Ascending aorta (tissue), 2 donors: ENCODE measurements at regions not wholly inside any gene's neighbourhood (a gene's known extent, or its start where the extent isn't known, plus 50 kb on each side); places are given as distances from the start of the nearest gene placed in this dataset.
"Not testable (repeated sequence)": the region's sequence is repeated elsewhere in the genome, so short reads cannot be mapped to it uniquely, and the experiment has no call there.

Experiments used
- DNase-seq, 2 donors: peaks; one replicate each; pipeline ENCODE4 v3.0.0-alpha.2; 2019; ENCODE audit warnings: low spot score in 2 of 2
- H3K27ac ChIP-seq, 2 donors: fragments of 200-600 bp; sonication (generic); one replicate each; pipeline ENCODE4 v1.5.1; 2016 to 2017; ENCODE audit warnings: mild to moderate bottlenecking in 1 of 2
- H3K27me3 ChIP-seq: fragments of 200-600 bp; sonication (generic); one replicate; pipeline ENCODE4 v1.5.1; 2017
- H3K36me3 ChIP-seq, 2 donors: fragments of 200-600 bp; sonication (generic); one replicate each; pipeline ENCODE4 v1.5.1; 2016
- H3K4me1 ChIP-seq, 2 donors: fragments of 200-600 bp; sonication (generic); one replicate each; pipeline ENCODE4 v1.5.1; 2016 to 2017; ENCODE audit warnings: mild to moderate bottlenecking in 1 of 2
- H3K4me3 ChIP-seq, 2 donors: fragments of 200-600 bp; sonication (generic); one replicate each; pipeline ENCODE4 v1.5.1; 2016 to 2017; ENCODE audit warnings: mild to moderate bottlenecking in 1 of 2
- H3K9me3 ChIP-seq, 2 donors: fragments of 200-600 bp; sonication (generic); one replicate each; pipeline ENCODE4 v1.5.1; 2016
- CTCF ChIP-seq, 3 experiments: fragments of 200-600 bp in 2 of 3; fragments of 450-650 bp in 1 of 3; sonication (generic) in 2 of 3; IDR thresholded peaks; one replicate each; pipeline ENCODE4 v1.5.1; 2016 to 2019; ENCODE audit warnings: antibody characterized with exemption in 3 of 3, mild to moderate bottlenecking in 1 of 3, moderate library complexity in 1 of 3
- intact Hi-C: fragments of 100-400 bp; cut with DNase I; formaldehyde crosslinking; loops from one replicate; pipeline ENCODE4 v1.15.1; 2023

- Histone ChIP-seq H3K36me3 (no peaks in the 10 kb centered on the region), H3K4me1 (no peaks in the 10 kb centered on the region), H3K9me3 (no peaks in the 10 kb centered on the region), H3K27me3 (no peaks in the 10 kb centered on the region), H3K27ac (no peak overlapping the region), H3K4me3 (no peak overlapping the region)
- no peak for DNase-seq
- intact Hi-C loops, result no loop called here
- no peak for TF ChIP-seq CTCF (IDR thresholded peaks at IDR 0.05)
Observed at GRCh38 chr4:130073145-130073790, 977.3 kb downstream of the C4orf33 start.

GRCh38 chr4:130074096-130074495 is 978.1 kb downstream of the C4orf33 start:
- H3K4me1 ChIP-seq, result no peaks in the 10 kb centered on the region
- no peaks in the 10 kb centered on the region for H3K27me3 ChIP-seq
- H3K9me3 ChIP-seq, result no peaks in the 10 kb centered on the region
- H3K27ac ChIP-seq, result no peak overlapping the region
- no peak for TF ChIP-seq CTCF (IDR thresholded peaks at IDR 0.05)
- intact Hi-C loops, result no loop called here
- no peaks in the 10 kb centered on the region for H3K36me3 ChIP-seq
- no peak overlapping the region for H3K4me3 ChIP-seq
- DNase-seq, result no peak

- Histone ChIP-seq H3K4me1 (no peaks in the 10 kb centered on the region), H3K27ac (no peak overlapping the region), H3K36me3 (no peaks in the 10 kb centered on the region), H3K9me3 (no peaks in the 10 kb centered on the region), H3K27me3 (no peaks in the 10 kb centered on the region), H3K4me3 (no peak overlapping the region)
- no peak for TF ChIP-seq CTCF (IDR thresholded peaks at IDR 0.05)
- intact Hi-C loops, result no loop called here
- no peak for DNase-seq
Observed at GRCh38 chr4:130077275-130077674, 981.3 kb downstream of the C4orf33 start.

GRCh38 chr4:130079027-130079426 is 983.1 kb downstream of the C4orf33 start:
- H3K27ac ChIP-seq, H3K36me3 ChIP-seq, H3K4me1 ChIP-seq, H3K27me3 ChIP-seq, H3K9me3 ChIP-seq, DNase-seq, H3K4me3 ChIP-seq, intact Hi-C loops: not testable (repeated sequence)

- Histone ChIP-seq H3K9me3 (no peaks in the 10 kb centered on the region), H3K27ac (no peak overlapping the region), H3K36me3 (no peaks in the 10 kb centered on the region), H3K4me1 (no peaks in the 10 kb centered on the region), H3K4me3 (no peak overlapping the region), H3K27me3 (no peaks in the 10 kb centered on the region)
- TF ChIP-seq CTCF (IDR thresholded peaks at IDR 0.05), result no peak
- DNase-seq, result no peak
- intact Hi-C loops, result no loop called here
Observed at GRCh38 chr4:130080872-130081451, 985.0 kb downstream of the C4orf33 start.

GRCh38 chr4:130090427-130090826 is 994.5 kb downstream of the C4orf33 start:
- intact Hi-C loops, result no loop called here
- H3K4me3 ChIP-seq, result no peak overlapping the region
- no peaks in the 10 kb centered on the region for H3K36me3 ChIP-seq
- no peaks in the 10 kb centered on the region for H3K4me1 ChIP-seq
- no peak for TF ChIP-seq CTCF (IDR thresholded peaks at IDR 0.05)
- H3K27ac ChIP-seq, result no peak overlapping the region
- no peak for DNase-seq
- H3K27me3 ChIP-seq, result no peaks in the 10 kb centered on the region
- no peaks in the 10 kb centered on the region for H3K9me3 ChIP-seq
